GM12864 (cell line): ENCODE measurements at regions not wholly inside any gene's neighbourhood (a gene's known extent, or its start where the extent isn't known, plus 50 kb on each side); places are given as distances from the start of the nearest gene placed in this dataset.

Experiments used
- DNase-seq: peaks from one replicate; pipeline ENCODE4 v3.0.0-alpha.2; 2011; ENCODE audit warnings: low read depth
- H3K4me3 ChIP-seq: 2 replicates; pipeline ENCODE4 v1.5.1; 2011; ENCODE audit warnings: mild to moderate bottlenecking, low read depth, low read length, control low read depth
- TF ChIP-seq, protein P1 (sequence below): IDR thresholded peaks from 2 replicates; pipeline ENCODE4 v1.5.1; 2011; ENCODE audit warnings: low read depth, mild to moderate bottlenecking, moderate library complexity, low read length, control low read depth, inconsistent platforms; ENCODE audit errors: missing control alignments

DNA sequence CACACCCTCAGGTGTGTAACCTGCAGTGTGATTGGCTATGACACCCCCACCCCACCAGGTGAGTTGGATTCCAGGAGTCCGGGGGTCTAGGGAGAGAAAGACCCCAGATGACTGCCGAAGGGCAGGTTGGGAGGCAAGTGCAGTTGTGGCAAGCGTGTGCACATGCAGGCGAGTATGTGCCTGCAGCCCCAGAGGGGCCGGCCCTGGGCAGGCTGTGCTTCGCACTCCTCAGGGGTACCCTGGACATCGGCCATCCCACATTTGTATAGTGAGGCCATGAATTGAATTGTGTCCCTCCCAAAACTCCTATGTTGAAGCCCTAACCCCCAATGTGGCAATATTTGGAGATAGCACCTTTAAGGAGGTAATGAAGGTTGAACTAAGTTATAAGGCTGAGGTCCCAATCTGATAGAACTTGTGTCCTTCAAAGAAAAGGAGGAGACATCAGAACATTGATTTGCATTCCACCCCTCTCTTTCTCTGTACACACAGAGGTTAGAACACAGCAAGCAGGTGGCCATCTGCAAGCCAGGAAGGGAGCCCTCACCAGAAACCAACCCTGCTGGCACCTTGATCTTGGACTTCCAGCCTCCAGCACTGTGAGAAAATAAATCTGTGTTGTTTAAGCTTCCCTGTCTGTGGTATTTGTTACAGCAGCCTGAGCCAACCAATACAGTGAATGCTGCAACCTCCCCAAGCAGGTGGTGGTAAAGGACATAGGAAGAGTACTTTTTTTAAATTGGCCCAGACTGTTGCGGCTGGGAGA lies 241.8 kb downstream of the TFCP2L1 start:
- no peak overlapping the region for H3K4me3 ChIP-seq
- TF ChIP-seq, protein P1, sequence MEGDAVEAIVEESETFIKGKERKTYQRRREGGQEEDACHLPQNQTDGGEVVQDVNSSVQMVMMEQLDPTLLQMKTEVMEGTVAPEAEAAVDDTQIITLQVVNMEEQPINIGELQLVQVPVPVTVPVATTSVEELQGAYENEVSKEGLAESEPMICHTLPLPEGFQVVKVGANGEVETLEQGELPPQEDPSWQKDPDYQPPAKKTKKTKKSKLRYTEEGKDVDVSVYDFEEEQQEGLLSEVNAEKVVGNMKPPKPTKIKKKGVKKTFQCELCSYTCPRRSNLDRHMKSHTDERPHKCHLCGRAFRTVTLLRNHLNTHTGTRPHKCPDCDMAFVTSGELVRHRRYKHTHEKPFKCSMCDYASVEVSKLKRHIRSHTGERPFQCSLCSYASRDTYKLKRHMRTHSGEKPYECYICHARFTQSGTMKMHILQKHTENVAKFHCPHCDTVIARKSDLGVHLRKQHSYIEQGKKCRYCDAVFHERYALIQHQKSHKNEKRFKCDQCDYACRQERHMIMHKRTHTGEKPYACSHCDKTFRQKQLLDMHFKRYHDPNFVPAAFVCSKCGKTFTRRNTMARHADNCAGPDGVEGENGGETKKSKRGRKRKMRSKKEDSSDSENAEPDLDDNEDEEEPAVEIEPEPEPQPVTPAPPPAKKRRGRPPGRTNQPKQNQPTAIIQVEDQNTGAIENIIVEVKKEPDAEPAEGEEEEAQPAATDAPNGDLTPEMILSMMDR, result no peak
- DNase-seq, result no peak

- H3K4me3 ChIP-seq, result no peak overlapping the region
- DNase-seq, result no peak
- TF ChIP-seq, protein P1, result no peak
These were observed 241.2 kb downstream of the TFCP2L1 start for GRCh38 chr2:121043827-121044222.

- TF ChIP-seq, protein P1, result peak; percentile 21
- H3K4me3 ChIP-seq, result no peak overlapping the region
- no peak for DNase-seq
These were observed 240.6 kb downstream of the TFCP2L1 start for GRCh38 chr2:121044412-121044811.

GRCh38 chr2:121045245-121045644 lies 239.8 kb downstream of the TFCP2L1 start:
- no peak for DNase-seq
- H3K4me3 ChIP-seq, result no peak overlapping the region
- TF ChIP-seq, protein P1, result no peak

- DNase-seq, result no peak
- TF ChIP-seq, protein P1, result no peak
- no peak overlapping the region for H3K4me3 ChIP-seq
These were observed 238.7 kb downstream of the TFCP2L1 start for GRCh38 chr2:121046335-121046734.

- DNase-seq, result no peak
- TF ChIP-seq, protein P1, result no peak
- H3K4me3 ChIP-seq, result no peak overlapping the region
These were observed 237.6 kb downstream of the TFCP2L1 start for GRCh38 chr2:121047383-121047782.

DNA sequence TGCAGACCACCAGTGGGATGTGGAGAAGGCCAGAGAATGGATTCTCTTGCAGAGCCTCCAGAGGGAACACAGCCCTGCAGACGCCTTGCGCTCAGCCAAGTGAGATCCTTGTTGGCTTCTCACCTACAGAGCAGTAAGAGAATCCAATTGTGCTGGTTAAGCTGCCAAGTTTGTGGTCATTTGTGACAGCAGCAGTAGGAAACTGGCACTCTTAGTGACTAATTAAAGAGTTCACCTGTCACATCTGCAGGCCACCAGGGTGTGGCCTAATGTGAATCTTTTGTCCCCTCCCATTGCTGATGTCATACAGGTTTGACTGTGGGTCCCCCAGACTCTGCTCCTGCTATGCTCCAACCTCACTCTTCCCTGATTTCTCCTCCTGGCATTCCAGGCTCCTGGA lies 235.9 kb downstream of the TFCP2L1 start:
- TF ChIP-seq, protein P1, result no peak
- DNase-seq, result no peak
- no peak overlapping the region for H3K4me3 ChIP-seq
